Esophagus muscularis mucosa (tissue), 4 donors: ENCODE measurements at regions not wholly inside any gene's neighbourhood (a gene's known extent, or its start where the extent isn't known, plus 50 kb on each side); places are given as distances from the start of the nearest gene placed in this dataset.

Experiments used
- DNase-seq: peaks from one replicate; pipeline ENCODE4 v3.0.0-alpha.2; 2017; ENCODE audit errors: extremely low spot score
- H3K27ac ChIP-seq, 4 donors: fragments of 200-600 bp; sonication (generic); replicated peaks in 1 of 4; 1 replicate in 3 of 4; 2 replicates in 1 of 4; pipeline ENCODE4 v1.5.1; 2016 to 2019; ENCODE audit warnings: mild to moderate bottlenecking in 1 of 4
- H3K27me3 ChIP-seq, 4 donors: fragments of 200-600 bp; sonication (generic); one replicate each; pipeline versions ENCODE4 v1.5.1 to v1.6.0; 2016 to 2019
- H3K36me3 ChIP-seq, 4 donors: fragments of 200-600 bp; sonication (generic); one replicate each; pipeline ENCODE4 v1.5.1; 2016 to 2019
- H3K4me1 ChIP-seq, 4 donors: fragments of 200-600 bp; sonication (generic); one replicate each; pipeline ENCODE4 v1.5.1; 2016 to 2019
- H3K4me3 ChIP-seq, 4 donors: fragments of 200-600 bp; sonication (generic); 1 replicate in 2 of 4; 2 replicates in 2 of 4; pipeline ENCODE4 v1.5.1; 2016 to 2019; ENCODE audit warnings: mild to moderate bottlenecking in 4 of 4, moderate library complexity in 1 of 4
- H3K9me3 ChIP-seq, 4 donors: fragments of 200-600 bp; sonication (generic); 1 replicate in 3 of 4; 2 replicates in 1 of 4; pipeline ENCODE4 v1.5.1; 2016 to 2019
- EP300 ChIP-seq: sonication (generic); formaldehyde crosslinking; IDR thresholded peaks from one replicate; pipeline ENCODE4 v1.6.1; 2017; ENCODE audit warnings: antibody characterized with exemption
- POLR2A ChIP-seq: fragments of 450-650 bp; IDR thresholded peaks from one replicate; pipeline ENCODE4 v1.6.1; 2017; ENCODE audit warnings: antibody characterized with exemption, moderate library complexity, mild to moderate bottlenecking, low read depth
- POLR2AphosphoS5 ChIP-seq, 2 donors: sonication (generic); formaldehyde crosslinking; IDR thresholded peaks; one replicate each; pipeline ENCODE4 v1.6.1; 2017; ENCODE audit warnings: antibody characterized with exemption in 2 of 2
- WGBS: methylation state at CpG from one replicate; pipeline ENCODE4 v1.1.5; 2018; 5-methylcytosine and 5-hydroxymethylcytosine counted together
- intact Hi-C: fragments of 100-400 bp; cut with DNase I; formaldehyde crosslinking; loops from one replicate; pipeline ENCODE4 v1.15.1; 2023
- TF ChIP-seq, protein P1 (sequence below), 3 experiments: fragments of 200-600 bp in 2 of 3; fragments of 450-650 bp in 1 of 3; sonication (generic) in 2 of 3; IDR thresholded peaks; one replicate each; pipeline ENCODE4 v1.5.1; 2017 to 2019; ENCODE audit warnings: antibody characterized with exemption in 3 of 3, mild to moderate bottlenecking in 2 of 3, moderate library complexity in 1 of 3

DNA sequence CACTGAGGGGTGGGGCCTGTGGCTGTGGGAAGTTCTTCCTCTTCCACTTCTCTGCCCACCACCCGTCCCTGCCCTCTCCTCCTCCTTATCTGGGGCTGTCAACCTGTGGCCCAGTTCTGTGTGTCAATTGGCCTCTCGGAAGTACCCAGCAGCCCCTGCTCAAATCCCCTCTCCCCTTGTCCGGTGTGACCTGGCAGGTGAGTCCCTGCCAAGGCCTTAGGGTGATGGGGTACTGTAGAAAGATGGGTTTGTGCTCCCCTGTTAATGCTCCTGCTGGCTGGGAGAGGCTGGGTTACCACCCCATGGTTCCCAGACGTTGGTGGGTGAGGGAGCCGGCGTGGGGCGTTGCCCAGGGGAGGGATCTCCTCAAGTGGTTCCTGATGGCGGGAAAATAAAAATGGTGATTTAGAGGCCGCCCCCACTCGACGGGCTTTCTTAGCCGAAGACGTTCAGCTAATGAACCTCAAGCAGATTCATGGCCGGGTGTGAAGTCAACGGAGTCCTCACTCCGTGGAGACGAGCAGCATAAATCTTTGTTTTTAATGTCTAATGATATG, 141.2 kb downstream of the URI1 start:
- H3K27me3 ChIP-seq, result peaks cover 0 to 23% (median 0%) of the 10 kb centered on the region in 4 donors
- intact Hi-C loops, result no loop called here
- H3K36me3 ChIP-seq, result no peaks in the 10 kb centered on the region
- WGBS, result 90% methylated on average over 17 of the region's 17 CpGs
- no peak overlapping the region for H3K27ac ChIP-seq
- H3K4me3 ChIP-seq, result no peak overlapping the region
- no peaks in the 10 kb centered on the region for H3K4me1 ChIP-seq
- TF ChIP-seq, protein P1, sequence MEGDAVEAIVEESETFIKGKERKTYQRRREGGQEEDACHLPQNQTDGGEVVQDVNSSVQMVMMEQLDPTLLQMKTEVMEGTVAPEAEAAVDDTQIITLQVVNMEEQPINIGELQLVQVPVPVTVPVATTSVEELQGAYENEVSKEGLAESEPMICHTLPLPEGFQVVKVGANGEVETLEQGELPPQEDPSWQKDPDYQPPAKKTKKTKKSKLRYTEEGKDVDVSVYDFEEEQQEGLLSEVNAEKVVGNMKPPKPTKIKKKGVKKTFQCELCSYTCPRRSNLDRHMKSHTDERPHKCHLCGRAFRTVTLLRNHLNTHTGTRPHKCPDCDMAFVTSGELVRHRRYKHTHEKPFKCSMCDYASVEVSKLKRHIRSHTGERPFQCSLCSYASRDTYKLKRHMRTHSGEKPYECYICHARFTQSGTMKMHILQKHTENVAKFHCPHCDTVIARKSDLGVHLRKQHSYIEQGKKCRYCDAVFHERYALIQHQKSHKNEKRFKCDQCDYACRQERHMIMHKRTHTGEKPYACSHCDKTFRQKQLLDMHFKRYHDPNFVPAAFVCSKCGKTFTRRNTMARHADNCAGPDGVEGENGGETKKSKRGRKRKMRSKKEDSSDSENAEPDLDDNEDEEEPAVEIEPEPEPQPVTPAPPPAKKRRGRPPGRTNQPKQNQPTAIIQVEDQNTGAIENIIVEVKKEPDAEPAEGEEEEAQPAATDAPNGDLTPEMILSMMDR (IDR thresholded peaks at IDR 0.05), result no peak
- no peak for TF ChIP-seq POLR2AphosphoS5 (IDR thresholded peaks at IDR 0.05)
- TF ChIP-seq POLR2A, result no peak
- TF ChIP-seq EP300, result no peak
- no peaks in the 10 kb centered on the region for H3K9me3 ChIP-seq
- no peak for DNase-seq

DNA sequence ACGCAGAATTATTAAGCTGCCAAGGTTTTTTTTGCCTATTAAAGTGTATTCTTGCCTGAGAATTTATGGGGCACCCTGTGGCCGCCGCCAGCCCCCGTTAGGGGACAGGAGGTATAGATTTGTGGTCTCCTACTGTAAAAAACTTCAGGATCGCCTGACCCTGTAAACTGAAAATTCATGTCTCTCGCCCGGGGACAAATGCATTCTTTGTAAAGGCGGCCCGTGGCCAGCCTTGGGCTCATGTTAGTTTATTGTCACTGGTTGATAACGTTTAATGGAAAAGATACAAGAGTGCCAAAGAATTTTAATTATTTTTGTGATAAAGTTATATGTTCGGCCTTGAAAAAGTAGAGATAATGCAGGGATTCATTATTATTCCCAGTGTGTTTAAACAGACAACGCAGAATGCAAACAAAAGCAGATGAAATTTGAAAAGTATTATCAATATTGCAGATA, 141.7 kb downstream of the URI1 start:
- TF ChIP-seq POLR2AphosphoS5 (IDR thresholded peaks at IDR 0.05), result no peak
- no peak for TF ChIP-seq POLR2A
- TF ChIP-seq, protein P1 (IDR thresholded peaks at IDR 0.05), result no peak
- no peak for TF ChIP-seq EP300
- WGBS, result 82% methylated on average over 12 of the region's 12 CpGs
- intact Hi-C loops, result no loop called here

DNA sequence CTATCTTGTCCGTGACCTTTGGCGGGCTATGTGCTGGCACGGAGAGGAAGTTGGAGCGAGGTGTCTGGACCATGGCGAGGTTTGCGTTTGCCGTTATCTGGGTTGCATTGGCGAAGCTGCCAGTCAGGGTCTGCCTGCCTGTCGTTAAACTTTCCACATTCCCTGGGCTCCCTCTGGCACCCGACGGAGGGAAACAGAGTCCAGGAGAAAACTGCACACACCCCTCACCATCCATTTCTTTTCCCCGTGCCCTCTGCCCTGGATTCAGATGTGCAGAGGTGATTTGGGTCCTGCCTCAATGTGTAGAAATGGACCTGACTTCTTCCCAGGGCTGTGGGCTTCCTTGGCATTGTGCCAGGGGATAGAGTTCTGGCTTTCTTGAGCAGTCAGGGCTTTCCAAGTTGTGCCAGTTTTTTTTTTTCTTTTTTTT, 142.4 kb downstream of the URI1 start:
- H3K4me1 ChIP-seq, result no peaks in the 10 kb centered on the region
- TF ChIP-seq POLR2AphosphoS5 (IDR thresholded peaks at IDR 0.05), result no peak
- TF ChIP-seq EP300, result no peak
- TF ChIP-seq POLR2A, result no peak
- TF ChIP-seq, protein P1 (IDR thresholded peaks at IDR 0.05), result no peak
- no peaks in the 10 kb centered on the region for H3K9me3 ChIP-seq
- H3K27me3 ChIP-seq, result peaks cover 0 to 18% (median 0%) of the 10 kb centered on the region in 4 donors
- no peak overlapping the region for H3K27ac ChIP-seq
- intact Hi-C loops, result no loop called here
- no peak for DNase-seq
- 96% methylated on average over 12 of the region's 12 CpGs for WGBS
- H3K4me3 ChIP-seq, result no peak overlapping the region
- H3K36me3 ChIP-seq, result no peaks in the 10 kb centered on the region

More for the DNA sequence above, 141.7 kb downstream of the URI1 start:
- Histone ChIP-seq H3K27me3 (peaks cover 0 to 18% (median 0%) of the 10 kb centered on the region in 4 donors), H3K27ac (no peak overlapping the region), H3K4me1 (no peaks in the 10 kb centered on the region), H3K4me3 (no peak overlapping the region), H3K9me3 (no peaks in the 10 kb centered on the region), H3K36me3 (no peaks in the 10 kb centered on the region)
- no peak for DNase-seq

DNA sequence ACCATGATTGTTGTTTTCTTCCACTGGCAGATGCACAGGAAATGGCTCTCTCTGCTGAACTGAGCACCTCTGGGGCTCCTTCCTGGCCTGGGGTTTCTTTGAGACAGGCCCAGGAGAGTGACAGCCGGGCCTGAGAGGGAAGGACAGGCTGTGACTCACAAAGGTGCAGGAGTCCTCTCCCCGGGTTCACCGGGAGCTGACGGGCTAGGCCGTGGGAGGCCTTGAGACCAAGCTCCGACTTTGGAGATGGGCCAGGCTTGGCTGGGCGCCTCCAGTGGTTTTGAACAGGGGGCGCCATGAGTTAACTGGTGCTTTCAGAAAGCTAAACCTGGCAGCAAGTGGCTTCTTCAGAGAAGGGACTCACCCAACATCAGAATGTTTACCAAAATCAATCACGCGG, 143.4 kb downstream of the URI1 start:
- Histone ChIP-seq H3K36me3 (no peaks in the 10 kb centered on the region), H3K4me1 (no peaks in the 10 kb centered on the region), H3K27me3 (peaks cover 0 to 22% (median 0%) of the 10 kb centered on the region in 4 donors), H3K9me3 (no peaks in the 10 kb centered on the region), H3K27ac (no peak overlapping the region), H3K4me3 (no peak overlapping the region)
- 68% methylated on average over 2 of the region's 10 CpGs for WGBS
- intact Hi-C loops, result no loop called here
- no peak for DNase-seq
- TF ChIP-seq POLR2A (no peak), POLR2AphosphoS5 (IDR thresholded peaks at IDR 0.05) (no peak), EP300 (no peak)
- TF ChIP-seq, protein P1 (IDR thresholded peaks at IDR 0.05), result no peak

DNA sequence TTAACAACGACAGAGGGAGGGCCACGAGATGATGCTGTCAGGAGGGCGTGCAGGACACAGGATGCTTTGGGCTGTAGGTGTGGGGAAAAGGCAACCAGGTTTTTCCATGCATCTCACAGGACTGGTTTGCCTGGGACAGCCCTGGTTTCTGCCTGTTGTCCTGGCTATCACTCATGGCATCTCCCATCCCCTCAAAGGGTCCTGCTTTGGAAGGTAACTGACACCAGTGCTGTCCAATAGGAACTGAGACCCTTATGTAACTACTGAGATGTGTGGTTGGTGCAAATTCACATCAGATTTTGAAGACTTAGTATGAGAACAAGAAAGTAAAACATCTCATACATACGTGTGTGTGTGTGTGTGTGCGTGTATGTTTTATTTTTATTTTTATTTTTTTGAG, 144.2 kb downstream of the URI1 start:
- DNase-seq, result no peak
- H3K27me3 ChIP-seq, result peaks cover 0 to 16% (median 0%) of the 10 kb centered on the region in 4 donors
- 82% methylated on average over 5 of the region's 5 CpGs for WGBS

More for the DNA sequence above, 144.2 kb downstream of the URI1 start:
- no peaks in the 10 kb centered on the region for H3K9me3 ChIP-seq
- H3K4me1 ChIP-seq, result no peaks in the 10 kb centered on the region
- no peaks in the 10 kb centered on the region for H3K36me3 ChIP-seq
- no peak overlapping the region for H3K27ac ChIP-seq
- TF ChIP-seq EP300 (no peak), POLR2AphosphoS5 (IDR thresholded peaks at IDR 0.05) (no peak), POLR2A (no peak)
- TF ChIP-seq, protein P1 (IDR thresholded peaks at IDR 0.05), result no peak
- intact Hi-C loops, result no loop called here
- no peak overlapping the region for H3K4me3 ChIP-seq
